ENCODE measurements at regions not wholly inside any gene's neighbourhood (a gene's known extent, or its start where the extent isn't known, plus 50 kb on each side); places are given as distances from the start of the nearest gene placed in this dataset.
"Not testable (repeated sequence)": the region's sequence is repeated elsewhere in the genome, so short reads cannot be mapped to it uniquely, and the experiment has no call there.

- Histone ChIP-seq H3K36me3 (ENCODE audit: control insufficient read depth in 1 of 2, insufficient read depth in 2 of 2, low read length in 1 of 2) (no peaks in the 10 kb centered on the region), H3K4me1 (ENCODE audit: control insufficient read depth in 1 of 2, insufficient read depth in 2 of 2, low read length in 2 of 2) (no peaks in the 10 kb centered on the region), H3K4me3 (ENCODE audit: low read length in 2 of 2) (no peak overlapping the region), H3K9me3 (ENCODE audit: control insufficient read depth, low read length) (peaks cover 1% of the 10 kb centered on the region), H3K27me3 (ENCODE audit: control insufficient read depth in 1 of 2, insufficient read depth in 2 of 2, low read length in 1 of 2) (no peaks in the 10 kb centered on the region), H3K27ac (ENCODE audit: low read depth in 1 of 2, low read length in 2 of 2) (no peak overlapping the region)
- no peak for DNase-seq
- intact Hi-C loops (cut with DNase I): no loop called here
- 69 to 88% methylated on average over 1 of the region's 1 CpG for WGBS, 2 donors
- ATAC-seq (ENCODE audit: low FRiP score): no peak
Observed at GRCh38 chr7:110296321-110296720, 794.6 kb upstream of the LRRN3 start.

- ATAC-seq (ENCODE audit: low FRiP score): no peak
- H3K27ac ChIP-seq (ENCODE audit: low read depth in 1 of 2, low read length in 2 of 2): no peak overlapping the region
- H3K4me1 ChIP-seq (ENCODE audit: control insufficient read depth in 1 of 2, insufficient read depth in 2 of 2, low read length in 2 of 2): no peaks in the 10 kb centered on the region
- no peaks in the 10 kb centered on the region for H3K36me3 ChIP-seq (ENCODE audit: control insufficient read depth in 1 of 2, insufficient read depth in 2 of 2, low read length in 1 of 2)
- H3K4me3 ChIP-seq (ENCODE audit: low read length in 2 of 2): no peak overlapping the region
- no peak for DNase-seq
- WGBS, 2 donors: 87 to 88% methylated on average over 1 of the region's 1 CpG
- intact Hi-C loops (cut with DNase I): no loop called here
- H3K9me3 ChIP-seq (ENCODE audit: control insufficient read depth, low read length): peaks cover 2% of the 10 kb centered on the region
- no peaks in the 10 kb centered on the region for H3K27me3 ChIP-seq (ENCODE audit: control insufficient read depth in 1 of 2, insufficient read depth in 2 of 2, low read length in 1 of 2)
Observed at GRCh38 chr7:110307776-110308175, 783.2 kb upstream of the LRRN3 start.

GRCh38 chr7:110308791-110309190 is 782.1 kb upstream of the LRRN3 start:
- ATAC-seq (ENCODE audit: low FRiP score) (no peak), DNase-seq (no peak)
- peaks cover 2% of the 10 kb centered on the region for H3K9me3 ChIP-seq (ENCODE audit: control insufficient read depth, low read length)
- H3K4me1 ChIP-seq (ENCODE audit: control insufficient read depth in 1 of 2, insufficient read depth in 2 of 2, low read length in 2 of 2): no peaks in the 10 kb centered on the region
- H3K27ac ChIP-seq (ENCODE audit: low read depth in 1 of 2, low read length in 2 of 2): no peak overlapping the region
- H3K27me3 ChIP-seq (ENCODE audit: control insufficient read depth in 1 of 2, insufficient read depth in 2 of 2, low read length in 1 of 2): no peaks in the 10 kb centered on the region
- WGBS, 2 donors: 90 to 91% methylated on average over 5 of the region's 5 CpGs
- intact Hi-C loops (cut with DNase I): no loop called here
- no peak overlapping the region for H3K4me3 ChIP-seq (ENCODE audit: low read length in 2 of 2)
- no peaks in the 10 kb centered on the region for H3K36me3 ChIP-seq (ENCODE audit: control insufficient read depth in 1 of 2, insufficient read depth in 2 of 2, low read length in 1 of 2)

GRCh38 chr7:110309941-110310340 is 781.0 kb upstream of the LRRN3 start:
- ATAC-seq (ENCODE audit: low FRiP score) (no peak), DNase-seq (no peak)
- Histone ChIP-seq H3K27ac (ENCODE audit: low read depth in 1 of 2, low read length in 2 of 2) (no peak overlapping the region), H3K4me1 (ENCODE audit: control insufficient read depth in 1 of 2, insufficient read depth in 2 of 2, low read length in 2 of 2) (no peaks in the 10 kb centered on the region), H3K36me3 (ENCODE audit: control insufficient read depth in 1 of 2, insufficient read depth in 2 of 2, low read length in 1 of 2) (no peaks in the 10 kb centered on the region), H3K27me3 (ENCODE audit: control insufficient read depth in 1 of 2, insufficient read depth in 2 of 2, low read length in 1 of 2) (no peaks in the 10 kb centered on the region), H3K9me3 (ENCODE audit: control insufficient read depth, low read length) (peaks cover 2% of the 10 kb centered on the region), H3K4me3 (ENCODE audit: low read length in 2 of 2) (no peak overlapping the region)
- intact Hi-C loops (cut with DNase I): no loop called here

GRCh38 chr7:110311556-110311955 is 779.4 kb upstream of the LRRN3 start:
- H3K27me3 ChIP-seq (ENCODE audit: control insufficient read depth in 1 of 2, insufficient read depth in 2 of 2, low read length in 1 of 2): no peaks in the 10 kb centered on the region
- DNase-seq (no peak), ATAC-seq (ENCODE audit: low FRiP score) (no peak)
- intact Hi-C loops (cut with DNase I): no loop called here
- no peak overlapping the region for H3K27ac ChIP-seq (ENCODE audit: low read depth in 1 of 2, low read length in 2 of 2)
- H3K36me3 ChIP-seq (ENCODE audit: control insufficient read depth in 1 of 2, insufficient read depth in 2 of 2, low read length in 1 of 2): no peaks in the 10 kb centered on the region
- no peak overlapping the region for H3K4me3 ChIP-seq (ENCODE audit: low read length in 2 of 2)
- peaks cover 2% of the 10 kb centered on the region for H3K9me3 ChIP-seq (ENCODE audit: control insufficient read depth, low read length)
- 43 to 44% methylated on average over 3 of the region's 3 CpGs for WGBS, 2 donors
- no peaks in the 10 kb centered on the region for H3K4me1 ChIP-seq (ENCODE audit: control insufficient read depth in 1 of 2, insufficient read depth in 2 of 2, low read length in 2 of 2)

GRCh38 chr7:110317541-110318265 is 773.2 kb upstream of the LRRN3 start:
- Histone ChIP-seq H3K9me3 (ENCODE audit: control insufficient read depth, low read length) (no peaks in the 10 kb centered on the region), H3K4me1 (ENCODE audit: control insufficient read depth in 1 of 2, insufficient read depth in 2 of 2, low read length in 2 of 2) (no peaks in the 10 kb centered on the region), H3K4me3 (ENCODE audit: low read length in 2 of 2) (no peak overlapping the region), H3K27me3 (ENCODE audit: control insufficient read depth in 1 of 2, insufficient read depth in 2 of 2, low read length in 1 of 2) (no peaks in the 10 kb centered on the region), H3K27ac (ENCODE audit: low read depth in 1 of 2, low read length in 2 of 2) (no peak overlapping the region), H3K36me3 (ENCODE audit: control insufficient read depth in 1 of 2, insufficient read depth in 2 of 2, low read length in 1 of 2) (no peaks in the 10 kb centered on the region)
- intact Hi-C loops (cut with DNase I): no loop called here
- WGBS, 2 donors: 57 to 68% methylated on average over 2 of the region's 2 CpGs
- ATAC-seq (ENCODE audit: low FRiP score) (no peak), DNase-seq (no peak)

GRCh38 chr7:110320285-110320684 is 770.6 kb upstream of the LRRN3 start:
- intact Hi-C loops (cut with DNase I): not testable (repeated sequence)

GRCh38 chr7:110322796-110323195 is 768.1 kb upstream of the LRRN3 start:
- intact Hi-C loops (cut with DNase I): no loop called here
- no peaks in the 10 kb centered on the region for H3K4me1 ChIP-seq (ENCODE audit: control insufficient read depth in 1 of 2, insufficient read depth in 2 of 2, low read length in 2 of 2)
- no peaks in the 10 kb centered on the region for H3K36me3 ChIP-seq (ENCODE audit: control insufficient read depth in 1 of 2, insufficient read depth in 2 of 2, low read length in 1 of 2)
- DNase-seq (no peak), ATAC-seq (ENCODE audit: low FRiP score) (no peak)
- no peak overlapping the region for H3K4me3 ChIP-seq (ENCODE audit: low read length in 2 of 2)
- H3K9me3 ChIP-seq (ENCODE audit: control insufficient read depth, low read length): no peaks in the 10 kb centered on the region
- H3K27ac ChIP-seq (ENCODE audit: low read depth in 1 of 2, low read length in 2 of 2): no peak overlapping the region
- H3K27me3 ChIP-seq (ENCODE audit: control insufficient read depth in 1 of 2, insufficient read depth in 2 of 2, low read length in 1 of 2): no peaks in the 10 kb centered on the region
- 45 to 52% methylated on average over 2 of the region's 2 CpGs for WGBS, 2 donors

More at GRCh38 chr7:110320285-110320684, 770.6 kb upstream of the LRRN3 start:
- 89 to 93% methylated on average over 5 of the region's 5 CpGs for WGBS, 2 donors
- not testable (repeated sequence) for H3K4me1 ChIP-seq (ENCODE audit: control insufficient read depth in 1 of 2, insufficient read depth in 2 of 2, low read length in 2 of 2); H3K36me3 ChIP-seq (ENCODE audit: control insufficient read depth in 1 of 2, insufficient read depth in 2 of 2, low read length in 1 of 2); H3K27me3 ChIP-seq (ENCODE audit: control insufficient read depth in 1 of 2, insufficient read depth in 2 of 2, low read length in 1 of 2); H3K9me3 ChIP-seq (ENCODE audit: control insufficient read depth, low read length); ATAC-seq (ENCODE audit: low FRiP score); H3K4me3 ChIP-seq (ENCODE audit: low read length in 2 of 2); H3K27ac ChIP-seq (ENCODE audit: low read depth in 1 of 2, low read length in 2 of 2); DNase-seq

GRCh38 chr7:110326966-110327365 is 764.0 kb upstream of the LRRN3 start:
- H3K4me1 ChIP-seq (ENCODE audit: control insufficient read depth in 1 of 2, insufficient read depth in 2 of 2, low read length in 2 of 2): no peaks in the 10 kb centered on the region
- H3K27ac ChIP-seq (ENCODE audit: low read depth in 1 of 2, low read length in 2 of 2): no peak overlapping the region
- no peak for DNase-seq
- intact Hi-C loops (cut with DNase I): no loop called here
- no peaks in the 10 kb centered on the region for H3K36me3 ChIP-seq (ENCODE audit: control insufficient read depth in 1 of 2, insufficient read depth in 2 of 2, low read length in 1 of 2)
- H3K9me3 ChIP-seq (ENCODE audit: control insufficient read depth, low read length): no peaks in the 10 kb centered on the region
- WGBS, 2 donors: 89 to 92% methylated on average over 4 of the region's 4 CpGs
- no peak overlapping the region for H3K4me3 ChIP-seq (ENCODE audit: low read length in 2 of 2)
- no peaks in the 10 kb centered on the region for H3K27me3 ChIP-seq (ENCODE audit: control insufficient read depth in 1 of 2, insufficient read depth in 2 of 2, low read length in 1 of 2)
- ATAC-seq (ENCODE audit: low FRiP score): no peak
